HEK293 (cell line): ENCODE measurements at regions not wholly inside any gene's neighbourhood (a gene's known extent, or its start where the extent isn't known, plus 50 kb on each side); places are given as distances from the start of the nearest gene placed in this dataset.

Experiments
- SP2 ChIP-seq: fragments of 450-650 bp; formaldehyde crosslinking; IDR thresholded peaks from 2 replicates; pipeline ENCODE4 v1.5.1; 2016; ENCODE audit warnings: missing biosample characterization, missing genetic modification characterization
- ZFHX2 ChIP-seq: fragments of 450-650 bp; formaldehyde crosslinking; conservative IDR thresholded peaks from 2 replicates; pipeline ENCODE4 v1.5.1; 2016; ENCODE audit warnings: missing biosample characterization, missing genetic modification characterization
- ZFP3 ChIP-seq: fragments of 450-650 bp; formaldehyde crosslinking; IDR thresholded peaks from 2 replicates; pipeline ENCODE4 v1.5.1; 2016; ENCODE audit warnings: low read depth, missing biosample characterization, missing genetic modification characterization
- ZNF138 ChIP-seq: fragments of 450-650 bp; formaldehyde crosslinking; IDR thresholded peaks from 2 replicates; pipeline ENCODE4 v1.5.1; 2016; ENCODE audit warnings: missing biosample characterization, missing genetic modification characterization, borderline replicate concordance
- ZNF146 ChIP-seq: fragments of 450-650 bp; formaldehyde crosslinking; IDR thresholded peaks from 2 replicates; pipeline ENCODE4 v1.5.1; 2016; ENCODE audit warnings: missing biosample characterization, missing genetic modification characterization
- ZNF184 ChIP-seq: fragments of 450-650 bp; IDR thresholded peaks from 2 replicates; pipeline ENCODE4 v1.5.1; 2018; ENCODE audit warnings: missing biosample characterization, mild to moderate bottlenecking, missing genetic modification characterization
- ZNF302 ChIP-seq: fragments of 450-650 bp; formaldehyde crosslinking; IDR thresholded peaks from 2 replicates; pipeline ENCODE4 v1.5.1; 2016; ENCODE audit warnings: missing biosample characterization, missing genetic modification characterization, low read depth
- ZNF701 ChIP-seq: fragments of 450-650 bp; formaldehyde crosslinking; IDR thresholded peaks from 2 replicates; pipeline ENCODE4 v1.5.1; 2016; ENCODE audit warnings: missing biosample characterization, missing genetic modification characterization
- ZNF776 ChIP-seq: fragments of 450-650 bp; formaldehyde crosslinking; IDR thresholded peaks from 2 replicates; pipeline ENCODE4 v1.5.0; 2017; ENCODE audit warnings: missing biosample characterization, missing genetic modification characterization, borderline replicate concordance
- ZNF785 ChIP-seq: fragments of 450-650 bp; formaldehyde crosslinking; IDR thresholded peaks from 2 replicates; pipeline ENCODE4 v1.5.1; 2016; ENCODE audit warnings: missing biosample characterization, missing genetic modification characterization
- TF ChIP-seq, protein P1 (sequence below): fragments of 450-650 bp; formaldehyde crosslinking; IDR thresholded peaks from 2 replicates; pipeline ENCODE4 v1.5.1; 2016; ENCODE audit warnings: missing biosample characterization, missing genetic modification characterization
- TF ChIP-seq, protein P2 (sequence below): fragments of 450-650 bp; formaldehyde crosslinking; IDR thresholded peaks from 2 replicates; pipeline ENCODE4 v1.5.1; 2016; ENCODE audit warnings: missing biosample characterization, missing genetic modification characterization
- TF ChIP-seq, protein P3 (sequence below): fragments of 450-650 bp; formaldehyde crosslinking; IDR thresholded peaks from 2 replicates; pipeline ENCODE4 v1.5.1; 2016; ENCODE audit warnings: missing biosample characterization, missing genetic modification characterization

DNA sequence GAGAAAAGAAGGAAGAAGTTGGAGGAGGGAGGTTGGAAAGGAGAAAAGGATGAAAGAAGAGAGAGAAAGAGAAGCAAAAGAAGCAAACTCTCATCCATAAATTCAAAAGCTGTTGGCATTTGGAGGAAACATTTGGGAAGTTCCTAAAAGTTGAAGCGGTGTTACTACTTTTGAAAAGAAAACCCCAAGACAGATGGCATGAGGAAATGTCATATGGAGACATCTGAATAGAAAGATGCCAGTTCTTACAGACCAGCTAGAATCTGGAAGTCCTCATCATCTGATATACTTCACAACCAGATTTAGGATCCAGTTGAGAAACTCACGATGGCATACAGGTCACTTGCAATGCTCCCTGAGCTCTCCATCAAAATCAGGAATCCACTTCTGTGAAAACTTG lies 86.9 kb downstream of the RAP2A start:
- TF ChIP-seq, protein P1, sequence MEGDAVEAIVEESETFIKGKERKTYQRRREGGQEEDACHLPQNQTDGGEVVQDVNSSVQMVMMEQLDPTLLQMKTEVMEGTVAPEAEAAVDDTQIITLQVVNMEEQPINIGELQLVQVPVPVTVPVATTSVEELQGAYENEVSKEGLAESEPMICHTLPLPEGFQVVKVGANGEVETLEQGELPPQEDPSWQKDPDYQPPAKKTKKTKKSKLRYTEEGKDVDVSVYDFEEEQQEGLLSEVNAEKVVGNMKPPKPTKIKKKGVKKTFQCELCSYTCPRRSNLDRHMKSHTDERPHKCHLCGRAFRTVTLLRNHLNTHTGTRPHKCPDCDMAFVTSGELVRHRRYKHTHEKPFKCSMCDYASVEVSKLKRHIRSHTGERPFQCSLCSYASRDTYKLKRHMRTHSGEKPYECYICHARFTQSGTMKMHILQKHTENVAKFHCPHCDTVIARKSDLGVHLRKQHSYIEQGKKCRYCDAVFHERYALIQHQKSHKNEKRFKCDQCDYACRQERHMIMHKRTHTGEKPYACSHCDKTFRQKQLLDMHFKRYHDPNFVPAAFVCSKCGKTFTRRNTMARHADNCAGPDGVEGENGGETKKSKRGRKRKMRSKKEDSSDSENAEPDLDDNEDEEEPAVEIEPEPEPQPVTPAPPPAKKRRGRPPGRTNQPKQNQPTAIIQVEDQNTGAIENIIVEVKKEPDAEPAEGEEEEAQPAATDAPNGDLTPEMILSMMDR (tag by site-specific recombination) = no peak
- TF ChIP-seq ZNF184 = no peak
- TF ChIP-seq SP2 (tag by site-specific recombination) = no peak
- no peak for TF ChIP-seq ZNF701 (tag by site-specific recombination)
- TF ChIP-seq, protein P2, sequence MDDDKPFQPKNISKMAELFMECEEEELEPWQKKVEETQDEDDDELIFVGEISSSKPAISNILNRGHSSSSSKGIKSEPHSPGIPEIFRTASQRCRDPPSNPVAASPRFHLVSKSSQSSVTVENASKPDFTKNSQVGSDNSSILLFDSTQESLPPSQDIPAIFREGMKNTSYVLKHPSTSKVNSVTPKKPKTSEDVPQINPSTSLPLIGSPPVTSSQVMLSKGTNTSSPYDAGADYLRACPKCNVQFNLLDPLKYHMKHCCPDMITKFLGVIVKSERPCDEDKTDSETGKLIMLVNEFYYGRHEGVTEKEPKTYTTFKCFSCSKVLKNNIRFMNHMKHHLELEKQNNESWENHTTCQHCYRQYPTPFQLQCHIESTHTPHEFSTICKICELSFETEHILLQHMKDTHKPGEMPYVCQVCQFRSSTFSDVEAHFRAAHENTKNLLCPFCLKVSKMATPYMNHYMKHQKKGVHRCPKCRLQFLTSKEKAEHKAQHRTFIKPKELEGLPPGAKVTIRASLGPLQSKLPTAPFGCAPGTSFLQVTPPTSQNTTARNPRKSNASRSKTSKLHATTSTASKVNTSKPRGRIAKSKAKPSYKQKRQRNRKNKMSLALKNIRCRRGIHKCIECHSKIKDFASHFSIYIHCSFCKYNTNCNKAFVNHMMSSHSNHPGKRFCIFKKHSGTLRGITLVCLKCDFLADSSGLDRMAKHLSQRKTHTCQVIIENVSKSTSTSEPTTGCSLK (tag by site-specific recombination) = no peak
- no peak for TF ChIP-seq ZNF776 (tag by site-specific recombination)
- TF ChIP-seq ZFHX2 (tag by site-specific recombination) = no peak
- no peak for TF ChIP-seq ZNF146
- no peak for TF ChIP-seq ZFP3 (tag by site-specific recombination)
- TF ChIP-seq ZNF138 = no peak
- TF ChIP-seq, protein P3, sequence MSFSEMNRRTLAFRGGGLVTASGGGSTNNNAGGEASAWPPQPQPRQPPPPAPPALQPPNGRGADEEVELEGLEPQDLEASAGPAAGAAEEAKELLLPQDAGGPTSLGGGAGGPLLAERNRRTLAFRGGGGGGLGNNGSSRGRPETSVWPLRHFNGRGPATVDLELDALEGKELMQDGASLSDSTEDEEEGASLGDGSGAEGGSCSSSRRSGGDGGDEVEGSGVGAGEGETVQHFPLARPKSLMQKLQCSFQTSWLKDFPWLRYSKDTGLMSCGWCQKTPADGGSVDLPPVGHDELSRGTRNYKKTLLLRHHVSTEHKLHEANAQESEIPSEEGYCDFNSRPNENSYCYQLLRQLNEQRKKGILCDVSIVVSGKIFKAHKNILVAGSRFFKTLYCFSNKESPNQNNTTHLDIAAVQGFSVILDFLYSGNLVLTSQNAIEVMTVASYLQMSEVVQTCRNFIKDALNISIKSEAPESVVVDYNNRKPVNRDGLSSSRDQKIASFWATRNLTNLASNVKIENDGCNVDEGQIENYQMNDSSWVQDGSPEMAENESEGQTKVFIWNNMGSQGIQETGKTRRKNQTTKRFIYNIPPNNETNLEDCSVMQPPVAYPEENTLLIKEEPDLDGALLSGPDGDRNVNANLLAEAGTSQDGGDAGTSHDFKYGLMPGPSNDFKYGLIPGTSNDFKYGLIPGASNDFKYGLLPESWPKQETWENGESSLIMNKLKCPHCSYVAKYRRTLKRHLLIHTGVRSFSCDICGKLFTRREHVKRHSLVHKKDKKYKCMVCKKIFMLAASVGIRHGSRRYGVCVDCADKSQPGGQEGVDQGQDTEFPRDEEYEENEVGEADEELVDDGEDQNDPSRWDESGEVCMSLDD (tag by site-specific recombination) = no peak
- TF ChIP-seq ZNF302 = no peak
- no peak for TF ChIP-seq ZNF785 (tag by site-specific recombination)
